Adrenal gland (tissue), 5 donors: ENCODE measurements at regions not wholly inside any gene's neighbourhood (a gene's known extent, or its start where the extent isn't known, plus 50 kb on each side); places are given as distances from the start of the nearest gene placed in this dataset.

Experiments used
- POLR2A ChIP-seq, 2 donors: fragments of 450-650 bp; IDR thresholded peaks; one replicate each; pipeline ENCODE4 v1.6.1; 2017; ENCODE audit warnings: antibody characterized with exemption in 2 of 2, mild to moderate bottlenecking in 2 of 2, moderate library complexity in 1 of 2
- TF ChIP-seq, protein P1 (sequence below), 6 experiments: fragments of 450-650 bp in 4 of 6; fragments of 200-600 bp in 2 of 6; sonication (generic) in 1 of 6; IDR thresholded peaks; 1 replicate in 5 of 6; 2 replicates in 1 of 6; pipeline versions ENCODE4 v1.5.1 to v1.8.0; 2016 to 2021; ENCODE audit warnings: antibody characterized with exemption in 6 of 6, mild to moderate bottlenecking in 2 of 6, moderate library complexity in 1 of 6
- donor health status: DM: no; HTN: no; CAD: no.

DNA sequence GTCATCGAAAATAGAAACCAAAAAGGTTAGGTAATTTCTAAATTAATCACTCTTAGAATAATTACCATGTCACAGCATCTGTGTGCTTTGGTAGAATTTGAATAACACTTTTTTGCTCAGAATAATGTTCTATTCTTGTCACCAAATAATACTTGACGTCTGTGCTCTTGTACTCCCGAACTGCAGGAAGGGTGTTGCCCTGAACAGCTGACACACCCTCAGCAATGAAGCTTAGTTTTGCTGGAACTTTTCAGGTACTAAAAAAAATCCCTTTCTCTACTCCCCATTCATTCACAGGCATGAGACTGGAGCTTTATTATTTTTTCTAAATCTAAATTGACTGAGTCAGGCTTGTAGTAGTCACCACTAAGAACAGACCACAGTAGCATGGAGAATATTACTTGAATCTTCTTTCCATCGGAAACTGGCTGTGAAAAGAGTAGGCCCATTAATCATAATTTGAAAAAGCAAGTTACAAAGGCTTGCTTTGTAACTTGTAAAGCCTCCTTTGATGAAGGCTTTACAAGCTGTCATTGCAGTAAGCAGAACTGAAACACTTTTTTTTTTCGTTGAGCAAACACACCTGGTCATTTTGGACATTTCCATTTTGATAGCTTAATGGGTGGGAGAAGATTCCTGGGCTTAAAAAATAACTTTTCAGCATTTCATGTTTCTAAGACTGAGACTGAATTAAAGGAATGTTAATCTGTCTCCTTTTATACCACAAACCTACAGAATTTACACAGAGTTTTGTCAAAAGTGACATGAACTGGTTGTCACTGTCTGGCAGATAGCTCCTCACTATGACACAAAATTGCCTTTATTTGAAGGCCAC, 70.3 kb upstream of the PELI1 start:
- no peak for TF ChIP-seq POLR2A (IDR thresholded peaks at IDR 0.05)
- TF ChIP-seq, protein P1, sequence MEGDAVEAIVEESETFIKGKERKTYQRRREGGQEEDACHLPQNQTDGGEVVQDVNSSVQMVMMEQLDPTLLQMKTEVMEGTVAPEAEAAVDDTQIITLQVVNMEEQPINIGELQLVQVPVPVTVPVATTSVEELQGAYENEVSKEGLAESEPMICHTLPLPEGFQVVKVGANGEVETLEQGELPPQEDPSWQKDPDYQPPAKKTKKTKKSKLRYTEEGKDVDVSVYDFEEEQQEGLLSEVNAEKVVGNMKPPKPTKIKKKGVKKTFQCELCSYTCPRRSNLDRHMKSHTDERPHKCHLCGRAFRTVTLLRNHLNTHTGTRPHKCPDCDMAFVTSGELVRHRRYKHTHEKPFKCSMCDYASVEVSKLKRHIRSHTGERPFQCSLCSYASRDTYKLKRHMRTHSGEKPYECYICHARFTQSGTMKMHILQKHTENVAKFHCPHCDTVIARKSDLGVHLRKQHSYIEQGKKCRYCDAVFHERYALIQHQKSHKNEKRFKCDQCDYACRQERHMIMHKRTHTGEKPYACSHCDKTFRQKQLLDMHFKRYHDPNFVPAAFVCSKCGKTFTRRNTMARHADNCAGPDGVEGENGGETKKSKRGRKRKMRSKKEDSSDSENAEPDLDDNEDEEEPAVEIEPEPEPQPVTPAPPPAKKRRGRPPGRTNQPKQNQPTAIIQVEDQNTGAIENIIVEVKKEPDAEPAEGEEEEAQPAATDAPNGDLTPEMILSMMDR (IDR thresholded peaks at IDR 0.05): no peak
